Osteocyte (in vitro differentiated cells): ENCODE measurements at regions not wholly inside any gene's neighbourhood (a gene's known extent, or its start where the extent isn't known, plus 50 kb on each side); places are given as distances from the start of the nearest gene placed in this dataset.

Experiments used
- DNase-seq: peaks from one replicate; pipeline ENCODE4 v3.0.0; 2021; ENCODE audit warnings: mixed read lengths; ENCODE audit not compliant: unreplicated experiment; ENCODE audit errors: extremely low spot score
- H3K27ac Mint-ChIP-seq: one replicate; pipeline ENCODE4 v1.8.0; 2021; ENCODE audit warnings: mild to moderate bottlenecking, mixed read lengths; ENCODE audit not compliant: unreplicated experiment
- H3K27me3 Mint-ChIP-seq: one replicate; pipeline ENCODE4 v1.8.0; 2021; ENCODE audit warnings: mixed read lengths; ENCODE audit not compliant: unreplicated experiment
- H3K36me3 Mint-ChIP-seq: one replicate; pipeline ENCODE4 v1.8.0; 2021; ENCODE audit warnings: mixed read lengths; ENCODE audit not compliant: unreplicated experiment
- H3K4me1 Mint-ChIP-seq: one replicate; pipeline ENCODE4 v1.8.0; 2021; ENCODE audit warnings: mixed read lengths; ENCODE audit not compliant: unreplicated experiment
- H3K4me3 Mint-ChIP-seq: one replicate; pipeline ENCODE4 v1.8.0; 2021; ENCODE audit warnings: mild to moderate bottlenecking, moderate library complexity, mixed read lengths; ENCODE audit not compliant: unreplicated experiment
- H3K9me3 Mint-ChIP-seq: one replicate; pipeline ENCODE4 v1.8.0; 2021; ENCODE audit warnings: mixed read lengths; ENCODE audit not compliant: unreplicated experiment
- TF ChIP-seq, protein P1 (sequence below): fragments of 200-600 bp; sonication (generic); IDR thresholded peaks from 2 replicates; pipeline ENCODE4 v1.5.0; 2021; ENCODE audit warnings: antibody characterized with exemption, mild to moderate bottlenecking, moderate library complexity

DNA sequence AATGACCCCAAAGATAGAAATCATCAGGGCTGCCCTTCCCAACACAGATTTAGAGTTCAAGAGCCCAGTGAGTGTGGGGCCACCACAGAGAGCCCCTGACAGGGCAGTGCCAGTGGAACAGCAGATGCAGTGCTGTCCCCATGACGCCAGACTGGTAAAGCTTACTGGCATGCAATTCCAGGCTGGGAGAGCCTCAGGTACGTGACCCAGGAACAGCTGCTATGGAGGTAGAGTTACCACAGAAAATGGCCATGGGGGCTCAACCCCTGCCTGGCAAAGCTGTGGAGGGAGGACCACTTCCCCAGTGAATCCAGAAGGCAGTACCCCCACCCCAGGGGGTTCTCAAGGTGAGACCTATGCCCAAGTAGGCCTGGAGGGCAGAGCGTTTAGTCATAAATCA, 228.5 kb downstream of the POLR1F start:
- Mint-ChIP-seq H3K27me3 (peaks cover 2% of the 10 kb centered on the region), H3K27ac (no peak overlapping the region), H3K36me3 (no peaks in the 10 kb centered on the region), H3K4me1 (peaks cover 2% of the 10 kb centered on the region), H3K9me3 (peaks cover 7% of the 10 kb centered on the region), H3K4me3 (no peak overlapping the region)
- DNase-seq: no peak
- TF ChIP-seq, protein P1, sequence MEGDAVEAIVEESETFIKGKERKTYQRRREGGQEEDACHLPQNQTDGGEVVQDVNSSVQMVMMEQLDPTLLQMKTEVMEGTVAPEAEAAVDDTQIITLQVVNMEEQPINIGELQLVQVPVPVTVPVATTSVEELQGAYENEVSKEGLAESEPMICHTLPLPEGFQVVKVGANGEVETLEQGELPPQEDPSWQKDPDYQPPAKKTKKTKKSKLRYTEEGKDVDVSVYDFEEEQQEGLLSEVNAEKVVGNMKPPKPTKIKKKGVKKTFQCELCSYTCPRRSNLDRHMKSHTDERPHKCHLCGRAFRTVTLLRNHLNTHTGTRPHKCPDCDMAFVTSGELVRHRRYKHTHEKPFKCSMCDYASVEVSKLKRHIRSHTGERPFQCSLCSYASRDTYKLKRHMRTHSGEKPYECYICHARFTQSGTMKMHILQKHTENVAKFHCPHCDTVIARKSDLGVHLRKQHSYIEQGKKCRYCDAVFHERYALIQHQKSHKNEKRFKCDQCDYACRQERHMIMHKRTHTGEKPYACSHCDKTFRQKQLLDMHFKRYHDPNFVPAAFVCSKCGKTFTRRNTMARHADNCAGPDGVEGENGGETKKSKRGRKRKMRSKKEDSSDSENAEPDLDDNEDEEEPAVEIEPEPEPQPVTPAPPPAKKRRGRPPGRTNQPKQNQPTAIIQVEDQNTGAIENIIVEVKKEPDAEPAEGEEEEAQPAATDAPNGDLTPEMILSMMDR: no peak

DNA sequence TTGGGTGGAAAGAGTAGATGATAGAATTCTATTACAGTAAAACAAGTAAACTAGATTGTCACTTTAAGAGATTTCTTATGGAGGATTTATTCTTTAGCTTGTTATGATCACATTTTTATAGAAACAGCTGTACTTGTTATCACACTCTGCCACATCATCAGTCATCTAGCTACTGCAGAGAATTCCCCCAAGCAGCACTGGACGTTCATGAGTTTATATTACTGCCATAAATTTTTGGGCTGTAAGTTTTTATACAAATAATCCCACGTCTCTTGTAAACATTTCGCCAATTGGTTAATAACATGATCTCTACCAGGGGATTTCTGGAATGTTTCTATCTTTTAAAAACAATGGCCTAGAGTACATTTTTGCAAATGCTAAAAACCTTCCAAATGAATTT, 238.8 kb downstream of the POLR1F start:
- H3K27ac Mint-ChIP-seq: peak overlapping the region; percentile 66
- peaks cover 20% of the 10 kb centered on the region for H3K4me1 Mint-ChIP-seq
- TF ChIP-seq, protein P1: no peak
- peaks cover 6% of the 10 kb centered on the region for H3K9me3 Mint-ChIP-seq
- H3K27me3 Mint-ChIP-seq: peaks cover 9% of the 10 kb centered on the region
- no peaks in the 10 kb centered on the region for H3K36me3 Mint-ChIP-seq
- no peak overlapping the region for H3K4me3 Mint-ChIP-seq
- DNase-seq: no peak

DNA sequence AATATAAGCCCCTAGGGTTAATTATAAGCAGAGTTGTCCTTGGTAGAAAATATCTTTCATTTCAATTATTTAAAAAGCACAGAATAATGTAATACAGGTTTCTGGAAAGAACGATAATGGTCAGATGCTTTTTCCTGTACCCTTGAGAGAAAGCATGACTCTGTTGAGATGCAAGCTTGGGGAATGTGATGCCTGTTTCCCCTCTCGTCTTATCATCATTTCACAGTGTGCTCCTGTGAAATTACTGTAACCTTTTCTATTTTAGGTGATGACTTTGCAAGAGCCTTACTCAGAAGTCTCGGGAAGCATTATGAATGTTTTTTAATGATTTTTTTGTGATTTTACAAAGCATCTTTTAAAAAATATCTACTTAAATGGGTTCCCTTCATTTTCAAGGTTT, 243.0 kb downstream of the POLR1F start:
- DNase-seq: no peak
- Mint-ChIP-seq H3K4me3 (no peak overlapping the region), H3K36me3 (no peaks in the 10 kb centered on the region), H3K4me1 (peaks cover 13% of the 10 kb centered on the region), H3K27me3 (no peaks in the 10 kb centered on the region), H3K9me3 (no peaks in the 10 kb centered on the region), H3K27ac (no peak overlapping the region)
- TF ChIP-seq, protein P1: no peak

DNA sequence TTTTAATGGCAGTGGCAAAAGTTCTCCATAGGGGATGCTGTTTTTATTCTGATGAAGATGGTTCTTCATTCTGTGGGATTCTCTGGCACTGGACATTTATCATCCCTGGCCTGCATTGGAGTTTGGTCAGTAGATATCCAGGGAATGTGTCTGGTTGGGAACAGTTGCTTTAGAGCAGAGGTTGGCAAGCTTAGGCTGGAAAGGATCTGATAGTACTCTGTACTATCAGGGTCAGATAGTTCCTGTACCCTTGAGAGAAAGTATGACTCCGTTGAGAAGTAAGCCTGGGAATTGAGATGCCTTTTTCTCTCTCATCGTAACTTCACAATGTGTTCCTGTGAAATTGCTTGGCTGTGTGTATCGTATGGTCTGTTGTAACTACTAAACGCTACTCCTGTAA, 244.1 kb downstream of the POLR1F start:
- H3K27me3 Mint-ChIP-seq: no peaks in the 10 kb centered on the region
- H3K27ac Mint-ChIP-seq: no peak overlapping the region
- no peaks in the 10 kb centered on the region for H3K9me3 Mint-ChIP-seq
- TF ChIP-seq, protein P1: no peak
- no peaks in the 10 kb centered on the region for H3K36me3 Mint-ChIP-seq
- DNase-seq: no peak
- H3K4me1 Mint-ChIP-seq: peaks cover 2% of the 10 kb centered on the region
- H3K4me3 Mint-ChIP-seq: no peak overlapping the region

DNA sequence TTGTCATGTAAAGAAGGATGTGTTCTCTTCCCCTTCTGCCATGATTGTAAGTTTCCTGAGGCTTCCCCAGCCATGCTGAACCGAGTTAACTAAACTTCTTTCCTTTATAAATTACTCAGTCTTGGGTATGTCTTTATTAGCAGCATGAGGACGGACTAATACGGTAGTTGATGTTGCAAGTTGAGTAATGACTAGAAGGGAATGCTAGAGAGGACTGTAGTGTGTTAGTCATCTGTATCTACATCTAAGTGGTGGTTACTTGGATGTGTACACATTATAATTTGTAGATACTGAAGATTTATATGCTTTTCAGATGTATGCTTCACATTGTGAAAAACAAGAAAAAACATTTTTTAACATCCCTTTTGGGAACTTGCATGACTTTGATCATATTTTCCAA, 244.6 kb downstream of the POLR1F start:
- no peak overlapping the region for H3K4me3 Mint-ChIP-seq
- TF ChIP-seq, protein P1: no peak
- no peak for DNase-seq
- H3K9me3 Mint-ChIP-seq: no peaks in the 10 kb centered on the region
- no peak overlapping the region for H3K27ac Mint-ChIP-seq
- H3K4me1 Mint-ChIP-seq: no peaks in the 10 kb centered on the region
- no peaks in the 10 kb centered on the region for H3K27me3 Mint-ChIP-seq
- no peaks in the 10 kb centered on the region for H3K36me3 Mint-ChIP-seq
